ENCODE measurements at regions not wholly inside any gene's neighbourhood (a gene's known extent, or its start where the extent isn't known, plus 50 kb on each side); places are given as distances from the start of the nearest gene placed in this dataset.

DNA sequence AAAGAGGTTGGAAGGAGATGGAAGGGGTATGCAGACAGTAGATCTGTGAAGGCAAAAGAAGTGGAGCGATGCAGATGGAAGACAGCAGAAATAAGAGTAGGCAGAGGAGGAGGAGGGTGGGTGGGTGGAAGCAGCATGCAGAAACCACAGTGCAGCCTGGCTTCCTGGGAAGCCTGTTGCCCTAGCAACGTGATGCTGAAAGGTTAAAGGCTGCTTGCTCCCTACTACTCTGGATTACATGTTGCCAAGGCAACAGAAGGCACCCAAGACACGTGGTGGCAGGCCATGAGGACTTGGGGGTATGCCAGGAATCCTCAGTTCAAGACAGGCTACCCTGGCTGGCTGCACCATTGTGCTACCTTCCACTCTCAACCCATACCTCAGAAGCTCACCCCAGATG lies 129.6 kb downstream of the GRIN2B start:
- Histone ChIP-seq H3K9me3 (ENCODE audit: control insufficient read depth, low read length) (no peaks in the 10 kb centered on the region), H3K4me3 (ENCODE audit: insufficient read depth, low read depth, low read length) (no peak overlapping the region), H3K27ac (ENCODE audit: insufficient read depth, low read depth, low read length, poor library complexity, severe bottlenecking) (peak overlapping the region; percentile 67), H3K4me1 (ENCODE audit: control insufficient read depth, insufficient read depth, low read length) (peaks cover 20% of the 10 kb centered on the region), H3K36me3 (ENCODE audit: control insufficient read depth, insufficient read depth, low read length) (no peaks in the 10 kb centered on the region), H3K27me3 (ENCODE audit: control insufficient read depth, insufficient read depth, low read length, poor library complexity, severe bottlenecking) (no peaks in the 10 kb centered on the region)
- 9% methylated on average over 3 of the region's 3 CpGs for WGBS, 2 experiments

DNA sequence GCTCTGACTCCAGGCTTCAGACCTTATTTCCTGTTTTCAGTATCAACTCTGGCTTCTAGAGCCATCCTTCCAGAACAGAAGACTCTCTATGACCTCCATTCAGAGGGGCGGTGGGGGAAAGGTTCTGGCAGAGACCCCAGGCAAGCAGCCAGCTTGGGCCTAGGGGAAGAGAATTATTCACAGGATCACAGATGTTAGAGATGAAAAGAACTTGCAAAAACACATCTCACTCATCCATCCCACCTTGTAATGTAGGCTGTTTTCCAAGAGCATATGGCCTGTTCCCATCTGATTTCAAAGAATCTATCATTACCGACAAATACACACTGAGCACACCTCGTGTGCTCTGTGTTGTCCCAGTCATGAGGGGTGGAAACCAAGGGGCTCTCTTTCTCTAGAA lies 131.9 kb downstream of the GRIN2B start:
- peaks cover 24% of the 10 kb centered on the region for H3K4me1 ChIP-seq (ENCODE audit: control insufficient read depth, insufficient read depth, low read length)
- WGBS, 2 experiments: 94 to 96% methylated on average over 3 of the region's 3 CpGs
- H3K9me3 ChIP-seq (ENCODE audit: control insufficient read depth, low read length): no peaks in the 10 kb centered on the region
- H3K27ac ChIP-seq (ENCODE audit: insufficient read depth, low read depth, low read length, poor library complexity, severe bottlenecking): no peak overlapping the region
- no peaks in the 10 kb centered on the region for H3K36me3 ChIP-seq (ENCODE audit: control insufficient read depth, insufficient read depth, low read length)
- no peak overlapping the region for H3K4me3 ChIP-seq (ENCODE audit: insufficient read depth, low read depth, low read length)
- no peaks in the 10 kb centered on the region for H3K27me3 ChIP-seq (ENCODE audit: control insufficient read depth, insufficient read depth, low read length, poor library complexity, severe bottlenecking)

DNA sequence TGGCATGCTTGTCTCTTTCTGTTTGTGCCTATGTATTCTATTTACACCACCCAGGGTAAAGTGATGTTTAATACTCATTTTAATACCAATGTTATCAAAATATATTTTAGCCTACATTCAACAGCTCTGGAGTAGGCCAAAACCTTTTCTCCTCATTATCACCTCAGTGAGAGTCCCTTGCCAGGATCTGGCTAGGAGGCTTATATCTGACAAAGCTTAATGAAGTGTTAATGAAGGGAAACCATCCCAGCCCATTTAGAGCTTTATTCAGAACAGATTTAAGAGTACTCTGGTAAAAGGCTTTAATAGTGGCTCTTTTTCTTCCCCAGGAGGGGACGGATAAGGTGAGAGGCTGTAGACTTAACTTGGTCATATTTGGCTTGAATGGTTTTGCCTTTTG lies 137.6 kb downstream of the GRIN2B start:
- H3K27ac ChIP-seq (ENCODE audit: insufficient read depth, low read depth, low read length, poor library complexity, severe bottlenecking): no peak overlapping the region
- no peaks in the 10 kb centered on the region for H3K36me3 ChIP-seq (ENCODE audit: control insufficient read depth, insufficient read depth, low read length)
- no peak overlapping the region for H3K4me3 ChIP-seq (ENCODE audit: insufficient read depth, low read depth, low read length)
- H3K4me1 ChIP-seq (ENCODE audit: control insufficient read depth, insufficient read depth, low read length): peaks cover 13% of the 10 kb centered on the region
- WGBS, 2 experiments: 60 to 89% methylated on average over 1 of the region's 1 CpG
- H3K9me3 ChIP-seq (ENCODE audit: control insufficient read depth, low read length): no peaks in the 10 kb centered on the region
- H3K27me3 ChIP-seq (ENCODE audit: control insufficient read depth, insufficient read depth, low read length, poor library complexity, severe bottlenecking): no peaks in the 10 kb centered on the region

DNA sequence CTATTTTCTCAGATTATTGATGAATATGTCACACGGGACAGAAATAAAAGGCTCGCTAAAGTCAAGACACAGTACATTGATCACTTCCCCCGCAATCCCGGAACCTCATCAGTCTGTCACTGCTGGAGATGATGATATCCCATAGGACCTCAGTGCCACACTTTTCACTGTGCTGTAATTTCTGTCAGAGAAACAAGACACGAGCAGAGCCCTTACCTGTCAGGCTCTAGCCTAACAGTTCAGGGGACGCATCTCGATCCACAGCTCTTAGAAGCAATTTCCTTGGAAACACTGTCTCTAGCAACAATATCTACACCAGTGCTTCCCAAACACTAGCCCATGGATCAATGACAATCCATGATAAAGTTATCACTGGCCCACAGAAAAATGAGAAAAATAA lies 140.0 kb downstream of the GRIN2B start:
- WGBS, 2 experiments: 95 to 98% methylated on average over 7 of the region's 7 CpGs
- Histone ChIP-seq H3K9me3 (ENCODE audit: control insufficient read depth, low read length) (no peaks in the 10 kb centered on the region), H3K4me1 (ENCODE audit: control insufficient read depth, insufficient read depth, low read length) (peaks cover 9% of the 10 kb centered on the region), H3K27me3 (ENCODE audit: control insufficient read depth, insufficient read depth, low read length, poor library complexity, severe bottlenecking) (no peaks in the 10 kb centered on the region), H3K36me3 (ENCODE audit: control insufficient read depth, insufficient read depth, low read length) (no peaks in the 10 kb centered on the region), H3K27ac (ENCODE audit: insufficient read depth, low read depth, low read length, poor library complexity, severe bottlenecking) (no peak overlapping the region), H3K4me3 (ENCODE audit: insufficient read depth, low read depth, low read length) (no peak overlapping the region)

DNA sequence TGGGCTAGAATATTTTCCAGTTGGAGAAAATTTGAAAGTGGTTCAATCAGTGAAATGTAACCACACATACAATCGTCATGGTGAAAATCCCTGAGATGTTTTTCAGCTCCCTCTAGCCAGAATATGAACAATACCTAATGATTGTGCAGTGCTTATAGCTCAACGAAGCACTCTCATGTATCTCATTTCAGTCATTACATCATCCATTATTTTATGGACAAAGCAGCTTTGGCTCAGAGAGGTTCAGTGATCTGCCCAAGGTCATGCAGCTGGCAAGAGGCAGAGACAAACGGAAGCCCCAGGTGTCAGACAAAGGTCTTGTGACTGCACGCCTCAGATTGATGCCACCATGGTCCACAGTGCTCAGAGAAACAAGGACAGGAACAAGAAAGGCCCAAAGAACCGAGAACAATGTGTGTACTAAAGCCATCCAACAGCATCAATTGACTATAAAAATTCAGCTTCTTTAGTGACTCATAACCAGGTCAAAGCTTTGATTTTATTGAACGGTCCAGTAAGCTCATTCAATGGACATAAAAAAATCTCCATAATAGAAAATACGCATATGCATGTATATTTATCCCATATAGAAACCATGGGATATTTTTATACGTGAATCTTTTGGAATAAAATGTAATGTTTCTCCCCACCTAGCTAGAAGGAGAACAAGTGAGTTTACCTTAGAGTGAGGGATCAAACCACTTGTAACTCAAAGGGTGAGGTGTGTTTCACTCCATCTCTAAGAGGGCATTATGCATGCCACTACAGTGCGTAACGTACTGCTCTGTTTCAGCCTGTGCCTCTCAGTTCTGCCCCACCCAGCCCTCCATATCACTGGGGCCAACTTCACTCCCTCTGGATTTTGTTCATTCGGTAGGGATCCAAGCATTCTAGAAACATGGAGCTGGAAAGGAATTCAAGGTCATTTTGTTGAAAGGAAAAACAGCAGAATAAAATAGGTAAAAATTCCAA lies 141.8 kb downstream of the GRIN2B start:
- H3K27ac ChIP-seq (ENCODE audit: insufficient read depth, low read depth, low read length, poor library complexity, severe bottlenecking): no peak overlapping the region
- H3K4me3 ChIP-seq (ENCODE audit: insufficient read depth, low read depth, low read length): no peak overlapping the region
- H3K4me1 ChIP-seq (ENCODE audit: control insufficient read depth, insufficient read depth, low read length): peaks cover 15% of the 10 kb centered on the region
- no peaks in the 10 kb centered on the region for H3K9me3 ChIP-seq (ENCODE audit: control insufficient read depth, low read length)
- no peaks in the 10 kb centered on the region for H3K27me3 ChIP-seq (ENCODE audit: control insufficient read depth, insufficient read depth, low read length, poor library complexity, severe bottlenecking)
- no peaks in the 10 kb centered on the region for H3K36me3 ChIP-seq (ENCODE audit: control insufficient read depth, insufficient read depth, low read length)
- WGBS, 2 experiments: 91 to 93% methylated on average over 10 to 11 of the region's 11 CpGs

DNA sequence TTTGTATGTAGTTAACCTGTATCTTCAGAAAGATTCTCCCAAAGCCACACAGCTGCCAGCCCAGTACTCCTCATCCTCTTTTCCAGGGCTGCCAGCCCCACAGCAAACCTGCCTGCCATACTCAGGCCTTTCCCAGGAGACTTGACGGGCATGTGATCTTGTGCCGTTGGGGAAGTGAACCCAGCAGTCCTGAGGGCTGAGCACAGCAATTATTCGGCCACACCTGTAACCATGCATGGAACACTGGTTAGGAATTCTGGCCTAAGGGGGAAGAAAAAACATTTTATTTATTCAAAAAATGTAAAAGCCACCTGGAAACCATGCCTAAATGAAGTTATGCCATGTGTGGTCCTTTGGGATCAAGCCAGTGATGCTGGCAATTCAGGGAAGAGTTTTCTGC lies 145.3 kb downstream of the GRIN2B start:
- Histone ChIP-seq H3K9me3 (ENCODE audit: control insufficient read depth, low read length) (no peaks in the 10 kb centered on the region), H3K4me1 (ENCODE audit: control insufficient read depth, insufficient read depth, low read length) (peaks cover 6% of the 10 kb centered on the region), H3K27me3 (ENCODE audit: control insufficient read depth, insufficient read depth, low read length, poor library complexity, severe bottlenecking) (no peaks in the 10 kb centered on the region), H3K27ac (ENCODE audit: insufficient read depth, low read depth, low read length, poor library complexity, severe bottlenecking) (no peak overlapping the region), H3K36me3 (ENCODE audit: control insufficient read depth, insufficient read depth, low read length) (no peaks in the 10 kb centered on the region), H3K4me3 (ENCODE audit: insufficient read depth, low read depth, low read length) (no peak overlapping the region)
- WGBS, 2 experiments: 92 to 94% methylated on average over 3 of the region's 3 CpGs

DNA sequence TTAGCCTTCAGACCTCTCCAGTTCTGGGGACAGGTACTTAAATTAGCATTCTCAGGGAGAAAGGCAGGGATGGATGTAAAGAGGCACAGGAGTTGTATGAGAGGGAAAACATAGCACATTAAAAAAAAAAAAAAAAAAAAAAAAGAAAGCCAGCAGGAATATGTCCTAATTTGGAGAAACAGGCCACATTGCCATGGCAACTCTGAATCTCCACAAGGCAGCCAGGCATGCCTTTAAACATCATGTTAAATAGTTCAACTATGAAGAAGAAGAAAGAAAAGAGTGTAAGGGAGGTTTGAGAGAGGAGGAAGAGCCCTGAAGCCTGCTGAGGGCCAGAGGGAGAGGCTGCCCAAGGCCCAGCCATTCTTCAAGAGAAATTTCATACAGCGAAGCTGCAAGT lies 145.8 kb downstream of the GRIN2B start:
- 88 to 97% methylated on average over 1 of the region's 1 CpG for WGBS, 2 experiments

DNA sequence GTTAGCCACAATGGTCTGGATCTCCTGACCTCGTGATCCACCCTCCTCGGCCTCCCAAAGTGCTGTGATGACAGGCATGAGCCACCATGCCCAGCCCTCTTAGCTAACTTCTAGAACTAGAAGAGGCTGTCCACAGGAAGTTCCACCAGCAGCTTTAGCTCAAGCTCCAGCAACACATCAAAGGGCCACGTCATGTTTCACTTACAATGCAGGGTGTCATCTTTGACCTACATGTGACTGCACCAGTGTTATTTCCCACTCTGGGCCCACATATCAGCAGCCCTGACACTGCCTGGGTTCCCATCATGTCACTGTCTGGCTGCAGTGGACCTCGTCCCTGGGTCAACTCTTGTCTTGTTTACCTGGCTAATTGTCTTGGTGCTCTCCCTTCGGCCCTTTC lies 147.2 kb downstream of the GRIN2B start:
- no peaks in the 10 kb centered on the region for H3K36me3 ChIP-seq (ENCODE audit: control insufficient read depth, insufficient read depth, low read length)
- 94% methylated on average over 5 of the region's 5 CpGs for WGBS, 2 experiments
- H3K27me3 ChIP-seq (ENCODE audit: control insufficient read depth, insufficient read depth, low read length, poor library complexity, severe bottlenecking): no peaks in the 10 kb centered on the region
- peaks cover 6% of the 10 kb centered on the region for H3K4me1 ChIP-seq (ENCODE audit: control insufficient read depth, insufficient read depth, low read length)
- no peak overlapping the region for H3K4me3 ChIP-seq (ENCODE audit: insufficient read depth, low read depth, low read length)
- H3K27ac ChIP-seq (ENCODE audit: insufficient read depth, low read depth, low read length, poor library complexity, severe bottlenecking): no peak overlapping the region
- H3K9me3 ChIP-seq (ENCODE audit: control insufficient read depth, low read length): no peaks in the 10 kb centered on the region

More for the DNA sequence above, 145.8 kb downstream of the GRIN2B start:
- no peaks in the 10 kb centered on the region for H3K9me3 ChIP-seq (ENCODE audit: control insufficient read depth, low read length)
- H3K36me3 ChIP-seq (ENCODE audit: control insufficient read depth, insufficient read depth, low read length): no peaks in the 10 kb centered on the region
- peaks cover 6% of the 10 kb centered on the region for H3K4me1 ChIP-seq (ENCODE audit: control insufficient read depth, insufficient read depth, low read length)
- H3K27me3 ChIP-seq (ENCODE audit: control insufficient read depth, insufficient read depth, low read length, poor library complexity, severe bottlenecking): no peaks in the 10 kb centered on the region
- H3K4me3 ChIP-seq (ENCODE audit: insufficient read depth, low read depth, low read length): no peak overlapping the region
- no peak overlapping the region for H3K27ac ChIP-seq (ENCODE audit: insufficient read depth, low read depth, low read length, poor library complexity, severe bottlenecking)

DNA sequence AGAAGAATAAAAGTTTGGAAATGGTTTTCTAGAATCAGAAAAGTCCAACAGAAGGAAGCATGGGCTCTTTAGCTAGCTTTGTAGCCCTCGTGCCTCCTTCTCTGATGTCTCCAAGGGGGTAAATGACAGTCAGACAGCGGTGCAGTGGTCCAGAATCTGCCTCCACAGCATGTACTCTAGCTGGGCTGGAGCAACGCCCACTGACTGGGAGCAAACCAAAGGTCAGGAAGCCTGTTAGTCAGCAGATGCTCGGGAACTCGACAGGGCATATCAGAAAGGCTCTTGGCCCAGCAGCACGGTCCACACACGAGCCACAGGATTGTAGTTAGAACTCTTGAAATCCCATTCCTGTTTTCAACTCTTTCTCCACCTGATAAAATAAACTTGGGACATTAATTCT lies 164.3 kb downstream of the GRIN2B start:
- WGBS, 2 experiments: 85 to 91% methylated on average over 7 of the region's 7 CpGs
- H3K27ac ChIP-seq (ENCODE audit: insufficient read depth, low read depth, low read length, poor library complexity, severe bottlenecking): no peak overlapping the region
- no peaks in the 10 kb centered on the region for H3K4me1 ChIP-seq (ENCODE audit: control insufficient read depth, insufficient read depth, low read length)
- no peaks in the 10 kb centered on the region for H3K9me3 ChIP-seq (ENCODE audit: control insufficient read depth, low read length)
- no peak overlapping the region for H3K4me3 ChIP-seq (ENCODE audit: insufficient read depth, low read depth, low read length)
- no peaks in the 10 kb centered on the region for H3K36me3 ChIP-seq (ENCODE audit: control insufficient read depth, insufficient read depth, low read length)
- H3K27me3 ChIP-seq (ENCODE audit: control insufficient read depth, insufficient read depth, low read length, poor library complexity, severe bottlenecking): no peaks in the 10 kb centered on the region

DNA sequence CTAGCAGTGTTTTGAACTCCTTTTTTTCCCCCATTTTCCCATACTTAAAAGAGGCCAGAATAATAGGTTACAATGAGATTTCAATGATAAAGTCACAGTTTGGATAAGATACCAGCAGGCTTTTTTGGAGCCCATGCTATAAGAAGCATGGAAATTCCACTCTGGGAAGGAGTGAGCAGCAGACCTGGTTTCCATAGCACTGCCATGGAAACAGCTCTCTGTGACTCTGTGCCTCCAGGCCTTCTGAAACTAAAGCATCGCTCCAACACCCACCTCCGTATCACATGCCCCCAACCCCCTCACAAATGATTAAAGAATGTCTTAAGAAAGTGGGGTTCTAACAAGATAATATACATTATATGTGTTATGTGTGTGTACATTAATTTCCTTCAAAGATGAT lies 165.0 kb downstream of the GRIN2B start:
- no peak overlapping the region for H3K27ac ChIP-seq (ENCODE audit: insufficient read depth, low read depth, low read length, poor library complexity, severe bottlenecking)
- no peaks in the 10 kb centered on the region for H3K4me1 ChIP-seq (ENCODE audit: control insufficient read depth, insufficient read depth, low read length)
- H3K27me3 ChIP-seq (ENCODE audit: control insufficient read depth, insufficient read depth, low read length, poor library complexity, severe bottlenecking): no peaks in the 10 kb centered on the region
- no peak overlapping the region for H3K4me3 ChIP-seq (ENCODE audit: insufficient read depth, low read depth, low read length)
- no peaks in the 10 kb centered on the region for H3K36me3 ChIP-seq (ENCODE audit: control insufficient read depth, insufficient read depth, low read length)
- H3K9me3 ChIP-seq (ENCODE audit: control insufficient read depth, low read length): no peaks in the 10 kb centered on the region
- WGBS, 2 experiments: 86% methylated on average over 1 of the region's 2 CpGs; no CpG with 5 or more reads in 1 of the 2 experiments
